ENCODE measurements at regions not wholly inside any gene's neighbourhood (a gene's known extent, or its start where the extent isn't known, plus 50 kb on each side); places are given as distances from the start of the nearest gene placed in this dataset.

DNA sequence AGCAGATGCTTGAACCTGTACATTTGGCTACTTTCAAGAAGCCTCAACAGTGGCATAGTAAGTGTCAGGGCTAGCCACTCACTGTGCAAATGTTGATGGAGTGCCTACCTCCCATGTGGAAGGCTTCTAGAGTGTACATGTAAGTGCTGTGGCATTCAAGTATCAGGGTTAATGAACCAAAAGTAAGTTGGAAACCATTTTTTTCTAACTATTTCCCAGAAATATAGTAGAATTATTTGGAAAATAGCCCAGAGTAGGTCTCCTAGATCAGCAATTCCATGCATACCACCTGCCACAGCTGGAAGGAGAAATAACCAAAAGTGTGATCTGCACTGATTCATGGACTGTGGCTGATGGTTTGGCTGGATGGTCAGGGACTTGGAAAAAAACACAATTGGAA lies 53.3 kb downstream of the FOXD1 start:
- H3K36me3 Mint-ChIP-seq (ENCODE audit: low read depth): no peaks in the 10 kb centered on the region
- intact Hi-C loops (cut with micrococcal nuclease): no loop called here
- TF ChIP-seq, protein P1, sequence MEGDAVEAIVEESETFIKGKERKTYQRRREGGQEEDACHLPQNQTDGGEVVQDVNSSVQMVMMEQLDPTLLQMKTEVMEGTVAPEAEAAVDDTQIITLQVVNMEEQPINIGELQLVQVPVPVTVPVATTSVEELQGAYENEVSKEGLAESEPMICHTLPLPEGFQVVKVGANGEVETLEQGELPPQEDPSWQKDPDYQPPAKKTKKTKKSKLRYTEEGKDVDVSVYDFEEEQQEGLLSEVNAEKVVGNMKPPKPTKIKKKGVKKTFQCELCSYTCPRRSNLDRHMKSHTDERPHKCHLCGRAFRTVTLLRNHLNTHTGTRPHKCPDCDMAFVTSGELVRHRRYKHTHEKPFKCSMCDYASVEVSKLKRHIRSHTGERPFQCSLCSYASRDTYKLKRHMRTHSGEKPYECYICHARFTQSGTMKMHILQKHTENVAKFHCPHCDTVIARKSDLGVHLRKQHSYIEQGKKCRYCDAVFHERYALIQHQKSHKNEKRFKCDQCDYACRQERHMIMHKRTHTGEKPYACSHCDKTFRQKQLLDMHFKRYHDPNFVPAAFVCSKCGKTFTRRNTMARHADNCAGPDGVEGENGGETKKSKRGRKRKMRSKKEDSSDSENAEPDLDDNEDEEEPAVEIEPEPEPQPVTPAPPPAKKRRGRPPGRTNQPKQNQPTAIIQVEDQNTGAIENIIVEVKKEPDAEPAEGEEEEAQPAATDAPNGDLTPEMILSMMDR (IDR thresholded peaks at IDR 0.05): no peak
- H3K4me1 Mint-ChIP-seq (ENCODE audit: low read depth): no peaks in the 10 kb centered on the region
- ATAC-seq (no peak), DNase-seq (no peak)
- no peak overlapping the region for H3K27ac Mint-ChIP-seq
- CTCF ChIA-PET: no interaction called here
- no peak overlapping the region for H3K4me3 Mint-ChIP-seq
- H3K9me3 Mint-ChIP-seq: no peaks in the 10 kb centered on the region
- POLR2A ChIA-PET: no interaction called here
- peaks cover 16% of the 10 kb centered on the region for H3K27me3 Mint-ChIP-seq

DNA sequence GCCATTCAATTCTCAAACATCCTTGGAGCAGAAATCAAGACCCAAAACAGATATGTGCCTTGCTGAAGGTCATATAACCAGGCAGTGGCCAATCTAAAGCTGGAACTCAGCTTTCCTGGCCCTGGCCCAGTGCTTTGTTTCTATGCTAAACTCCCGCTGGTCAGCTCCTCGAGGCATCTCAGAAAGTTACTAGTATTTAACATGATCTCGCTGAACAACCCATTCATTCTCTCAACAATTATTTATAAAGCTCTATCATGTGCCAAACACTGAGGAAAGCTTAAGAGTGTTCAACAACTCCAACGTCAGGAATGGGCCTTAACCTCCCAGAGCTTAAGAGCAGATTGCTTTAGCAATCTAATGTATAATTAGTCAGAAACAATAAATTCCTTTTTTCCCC lies 54.0 kb downstream of the FOXD1 start:
- Mint-ChIP-seq H3K9me3 (no peaks in the 10 kb centered on the region), H3K4me1 (ENCODE audit: low read depth) (no peaks in the 10 kb centered on the region), H3K4me3 (no peak overlapping the region), H3K27ac (no peak overlapping the region), H3K27me3 (peaks cover 16% of the 10 kb centered on the region), H3K36me3 (ENCODE audit: low read depth) (no peaks in the 10 kb centered on the region)
- DNase-seq (no peak), ATAC-seq (no peak)
- POLR2A ChIA-PET: no interaction called here
- intact Hi-C loops (cut with micrococcal nuclease): no loop called here
- TF ChIP-seq, protein P1 (IDR thresholded peaks at IDR 0.05): no peak
- CTCF ChIA-PET: no interaction called here

DNA sequence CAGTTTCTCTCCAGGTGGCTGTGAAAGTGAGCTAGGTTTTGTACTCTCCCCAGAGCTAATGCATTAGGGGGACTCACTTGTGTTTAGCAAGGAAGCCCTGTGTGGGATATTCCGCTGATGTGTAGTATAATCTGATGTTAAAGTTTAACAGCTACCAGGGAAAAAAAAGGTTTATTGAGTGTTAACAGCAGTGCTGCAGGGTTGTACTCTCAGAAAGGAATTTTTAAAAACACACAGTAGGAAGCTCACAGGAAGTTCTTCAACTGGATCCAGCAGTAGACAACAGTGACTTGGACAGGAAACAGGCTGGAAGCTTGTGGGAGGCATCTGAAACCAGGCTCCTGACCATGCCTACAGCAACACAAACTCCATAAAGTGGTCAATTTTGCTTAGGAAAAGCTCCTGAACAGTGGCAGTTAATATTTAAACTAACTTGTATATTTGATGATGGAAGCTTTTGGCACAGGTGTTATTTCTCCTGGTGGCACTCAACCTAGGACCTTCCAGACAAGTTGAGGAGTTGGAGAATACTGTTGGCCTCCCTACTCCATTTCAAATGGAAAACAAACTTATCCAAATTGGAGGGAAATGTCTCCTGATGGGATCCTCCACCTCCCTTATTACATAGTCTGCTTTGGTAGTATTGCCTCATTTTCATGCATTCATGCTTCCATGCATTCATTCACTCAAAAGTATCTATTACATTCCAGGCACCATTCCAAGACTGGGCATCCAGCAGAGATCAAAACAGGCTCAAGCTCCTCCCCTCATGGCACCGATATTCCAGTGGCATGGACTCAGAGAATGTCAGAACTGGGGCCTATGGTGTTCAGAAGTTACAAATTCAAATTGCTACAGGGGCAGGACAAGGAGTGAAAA lies 54.7 kb downstream of the FOXD1 start:
- intact Hi-C loops (cut with micrococcal nuclease): no loop called here
- CTCF ChIA-PET: no interaction called here
- DNase-seq (no peak), ATAC-seq (no peak)
- Mint-ChIP-seq H3K27me3 (peaks cover 16% of the 10 kb centered on the region), H3K4me3 (no peak overlapping the region), H3K9me3 (no peaks in the 10 kb centered on the region), H3K4me1 (ENCODE audit: low read depth) (no peaks in the 10 kb centered on the region), H3K36me3 (ENCODE audit: low read depth) (no peaks in the 10 kb centered on the region), H3K27ac (no peak overlapping the region)
- TF ChIP-seq, protein P1 (IDR thresholded peaks at IDR 0.05): no peak
- POLR2A ChIA-PET: no interaction called here

DNA sequence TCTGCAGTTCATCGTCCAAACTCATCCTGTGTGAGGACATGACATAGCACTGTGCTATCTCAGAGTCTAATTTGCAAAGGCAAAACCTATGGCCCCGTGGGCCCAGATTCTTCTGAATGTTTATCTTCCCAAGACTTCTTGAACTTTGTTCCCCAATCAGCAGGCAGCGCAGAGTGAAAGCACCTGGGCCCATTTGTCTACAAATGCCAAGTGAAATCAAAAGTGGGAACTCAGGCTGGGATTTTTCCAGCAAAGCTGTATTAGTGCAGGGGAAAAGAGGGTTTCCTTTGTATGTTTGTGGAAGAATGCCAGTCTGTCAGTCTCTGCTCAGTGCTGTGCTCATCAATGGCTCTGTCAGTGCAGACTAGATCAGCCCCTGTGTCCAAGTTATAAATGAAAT lies 55.8 kb downstream of the FOXD1 start:
- H3K4me1 Mint-ChIP-seq (ENCODE audit: low read depth): peaks cover 8% of the 10 kb centered on the region
- H3K4me3 Mint-ChIP-seq: no peak overlapping the region
- H3K9me3 Mint-ChIP-seq: no peaks in the 10 kb centered on the region
- POLR2A ChIA-PET: no interaction called here
- peaks cover 16% of the 10 kb centered on the region for H3K27me3 Mint-ChIP-seq
- H3K27ac Mint-ChIP-seq: no peak overlapping the region
- TF ChIP-seq, protein P1 (IDR thresholded peaks at IDR 0.05): no peak
- intact Hi-C loops (cut with micrococcal nuclease): no loop called here
- H3K36me3 Mint-ChIP-seq (ENCODE audit: low read depth): no peaks in the 10 kb centered on the region
- ATAC-seq (no peak), DNase-seq (no peak)
- CTCF ChIA-PET: no interaction called here

DNA sequence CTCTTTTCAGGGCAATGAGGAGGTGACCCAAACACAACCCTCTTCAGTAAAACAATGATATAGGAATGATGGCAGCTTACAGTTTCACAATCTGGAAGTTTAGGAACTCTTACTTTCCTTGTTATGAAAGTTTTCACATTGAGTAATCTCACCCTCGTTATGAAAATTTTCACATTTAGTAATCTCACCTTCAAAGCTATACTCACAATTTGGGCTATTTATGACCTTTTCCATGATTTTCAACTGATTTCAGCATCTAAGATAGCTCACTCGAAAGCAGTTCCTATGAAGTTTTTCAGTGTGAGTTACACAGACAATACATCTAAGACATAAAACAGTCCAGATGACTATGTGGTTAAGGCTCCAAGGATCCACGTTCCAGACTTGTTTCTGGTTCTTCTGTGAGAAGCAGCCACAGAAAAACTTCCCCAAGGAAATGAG lies 57.1 kb downstream of the FOXD1 start:
- H3K27ac Mint-ChIP-seq: no peak overlapping the region
- POLR2A ChIA-PET: no interaction called here
- no peaks in the 10 kb centered on the region for H3K9me3 Mint-ChIP-seq
- H3K36me3 Mint-ChIP-seq (ENCODE audit: low read depth): no peaks in the 10 kb centered on the region
- ATAC-seq (no peak), DNase-seq (no peak)
- H3K4me1 Mint-ChIP-seq (ENCODE audit: low read depth): peaks cover 18% of the 10 kb centered on the region
- intact Hi-C loops (cut with micrococcal nuclease): no loop called here
- H3K4me3 Mint-ChIP-seq: no peak overlapping the region
- CTCF ChIA-PET: no interaction called here
- peaks cover 16% of the 10 kb centered on the region for H3K27me3 Mint-ChIP-seq
- TF ChIP-seq, protein P1 (IDR thresholded peaks at IDR 0.05): no peak
